ENCODE measurements at regions not wholly inside any gene's neighbourhood (a gene's known extent, or its start where the extent isn't known, plus 50 kb on each side); places are given as distances from the start of the nearest gene placed in this dataset.
A peak's percentile ranks its signal among the peaks of the same experiment; 100 is the strongest.

GRCh38 chr4:145302725-145303124 lies 122.3 kb upstream of the OTUD4 start:
- no peak overlapping the region for H2AK5ac ChIP-seq (ENCODE audit: low read length, severe bottlenecking)
- no peak overlapping the region for H4K8ac ChIP-seq (ENCODE audit: low read length)
- 92% methylated on average over 3 of the region's 3 CpGs for WGBS
- no peak overlapping the region for H3K23ac ChIP-seq (ENCODE audit: low read length in 2 of 2)
- peak overlapping the region in 1 of 2 experiments; percentile 42 for H3K14ac ChIP-seq (ENCODE audit: low read length in 2 of 2)
- H3K36me3 ChIP-seq (ENCODE audit: control insufficient read depth in 1 of 2, insufficient read depth in 2 of 2, low read depth in 1 of 2, low read length in 2 of 2) = no peaks in the 10 kb centered on the region
- H3K4ac ChIP-seq (ENCODE audit: low read depth in 1 of 2, low read length in 2 of 2) = no peak overlapping the region
- no peak overlapping the region for H3K27ac ChIP-seq (ENCODE audit: low read length, poor library complexity, severe bottlenecking)
- H2BK15ac ChIP-seq (ENCODE audit: low read depth, poor library complexity, severe bottlenecking) = no peak overlapping the region
- H2BK120ac ChIP-seq (ENCODE audit: low read depth, low read length) = no peak overlapping the region
- peaks cover 0 to 8% of the 10 kb centered on the region in 2 experiments for H3K27me3 ChIP-seq (ENCODE audit: control insufficient read depth in 1 of 2, insufficient read depth in 1 of 2, low read length in 2 of 2)
- H2AFZ ChIP-seq (ENCODE audit: low read depth, low read length) = no peak overlapping the region
- H2BK12ac ChIP-seq (ENCODE audit: low read length in 2 of 2) = peak overlapping the region in 1 of 2 experiments; percentile 47
- H3K9me3 ChIP-seq (ENCODE audit: control insufficient read depth, low read length) = no peaks in the 10 kb centered on the region
- H2BK5ac ChIP-seq (ENCODE audit: low read depth, low read length, poor library complexity, severe bottlenecking) = no peak overlapping the region
- H3K9ac ChIP-seq (ENCODE audit: low read length) = no peak overlapping the region
- DNase-seq = no peak
- H3K4me1 ChIP-seq (ENCODE audit: control insufficient read depth, insufficient read depth, low read depth, low read length) = peaks cover 1% of the 10 kb centered on the region
- H3K4me2 ChIP-seq (ENCODE audit: low read length, poor library complexity, severe bottlenecking) = no peak overlapping the region
- H4K91ac ChIP-seq (ENCODE audit: low read length) = no peak overlapping the region
- H3K18ac ChIP-seq (ENCODE audit: low read depth in 1 of 2, low read length in 2 of 2) = no peak overlapping the region
- H3K4me3 ChIP-seq (ENCODE audit: insufficient read depth in 1 of 2, low read depth in 1 of 2, low read length in 2 of 2) = no peak overlapping the region
- H3K79me1 ChIP-seq (replicated peaks; ENCODE audit: low read length, poor library complexity, severe bottlenecking) = no peaks in the 10 kb centered on the region

- Histone ChIP-seq H3K79me1 (replicated peaks; ENCODE audit: low read length, poor library complexity, severe bottlenecking) (no peaks in the 10 kb centered on the region), H2AK5ac (ENCODE audit: low read length, severe bottlenecking) (no peak overlapping the region), H3K9ac (ENCODE audit: low read length) (no peak overlapping the region), H2BK120ac (ENCODE audit: low read depth, low read length) (no peak overlapping the region), H4K8ac (ENCODE audit: low read length) (no peak overlapping the region), H3K27ac (ENCODE audit: low read length, poor library complexity, severe bottlenecking) (no peak overlapping the region), H3K18ac (ENCODE audit: low read depth in 1 of 2, low read length in 2 of 2) (no peak overlapping the region), H3K27me3 (ENCODE audit: control insufficient read depth in 1 of 2, insufficient read depth in 1 of 2, low read length in 2 of 2) (peaks cover 0 to 14% of the 10 kb centered on the region in 2 experiments), H3K4me3 (ENCODE audit: insufficient read depth in 1 of 2, low read depth in 1 of 2, low read length in 2 of 2) (no peak overlapping the region), H2BK5ac (ENCODE audit: low read depth, low read length, poor library complexity, severe bottlenecking) (no peak overlapping the region), H4K91ac (ENCODE audit: low read length) (no peak overlapping the region), H3K9me3 (ENCODE audit: control insufficient read depth, low read length) (no peaks in the 10 kb centered on the region), H3K4ac (ENCODE audit: low read depth in 1 of 2, low read length in 2 of 2) (no peak overlapping the region), H3K36me3 (ENCODE audit: control insufficient read depth in 1 of 2, insufficient read depth in 2 of 2, low read depth in 1 of 2, low read length in 2 of 2) (no peaks in the 10 kb centered on the region), H3K23ac (ENCODE audit: low read length in 2 of 2) (no peak overlapping the region), H3K14ac (ENCODE audit: low read length in 2 of 2) (no peak overlapping the region), H2AFZ (ENCODE audit: low read depth, low read length) (no peak overlapping the region), H2BK15ac (ENCODE audit: low read depth, poor library complexity, severe bottlenecking) (no peak overlapping the region), H3K4me1 (ENCODE audit: control insufficient read depth, insufficient read depth, low read depth, low read length) (peaks cover 1% of the 10 kb centered on the region), H3K4me2 (ENCODE audit: low read length, poor library complexity, severe bottlenecking) (no peak overlapping the region), H2BK12ac (ENCODE audit: low read length in 2 of 2) (no peak overlapping the region)
- WGBS = 94% methylated on average over 4 of the region's 4 CpGs
- peak; percentile 15 for DNase-seq
Observed at GRCh38 chr4:145301386-145302080, 121.1 kb upstream of the OTUD4 start.

- H2BK12ac ChIP-seq (ENCODE audit: low read length in 2 of 2) = no peak overlapping the region
- no peak overlapping the region for H3K4me2 ChIP-seq (ENCODE audit: low read length, poor library complexity, severe bottlenecking)
- no peak overlapping the region for H3K18ac ChIP-seq (ENCODE audit: low read depth in 1 of 2, low read length in 2 of 2)
- peaks cover 1% of the 10 kb centered on the region for H3K4me1 ChIP-seq (ENCODE audit: control insufficient read depth, insufficient read depth, low read depth, low read length)
- no peak overlapping the region for H3K4ac ChIP-seq (ENCODE audit: low read depth in 1 of 2, low read length in 2 of 2)
- no peaks in the 10 kb centered on the region for H3K9me3 ChIP-seq (ENCODE audit: control insufficient read depth, low read length)
- H3K27ac ChIP-seq (ENCODE audit: low read length, poor library complexity, severe bottlenecking) = no peak overlapping the region
- 61% methylated on average over 4 of the region's 5 CpGs for WGBS
- H2BK15ac ChIP-seq (ENCODE audit: low read depth, poor library complexity, severe bottlenecking) = no peak overlapping the region
- H2BK120ac ChIP-seq (ENCODE audit: low read depth, low read length) = no peak overlapping the region
- no peak overlapping the region for H3K14ac ChIP-seq (ENCODE audit: low read length in 2 of 2)
- no peak overlapping the region for H2AFZ ChIP-seq (ENCODE audit: low read depth, low read length)
- H3K4me3 ChIP-seq (ENCODE audit: insufficient read depth in 1 of 2, low read depth in 1 of 2, low read length in 2 of 2) = no peak overlapping the region
- peak overlapping the region; percentile 36 for H3K9ac ChIP-seq (ENCODE audit: low read length)
- H2BK5ac ChIP-seq (ENCODE audit: low read depth, low read length, poor library complexity, severe bottlenecking) = no peak overlapping the region
- H4K8ac ChIP-seq (ENCODE audit: low read length) = no peak overlapping the region
- H4K91ac ChIP-seq (ENCODE audit: low read length) = no peak overlapping the region
- no peaks in the 10 kb centered on the region for H3K79me1 ChIP-seq (replicated peaks; ENCODE audit: low read length, poor library complexity, severe bottlenecking)
- no peaks in the 10 kb centered on the region for H3K36me3 ChIP-seq (ENCODE audit: control insufficient read depth in 1 of 2, insufficient read depth in 2 of 2, low read depth in 1 of 2, low read length in 2 of 2)
- peaks cover 0 to 14% of the 10 kb centered on the region in 2 experiments for H3K27me3 ChIP-seq (ENCODE audit: control insufficient read depth in 1 of 2, insufficient read depth in 1 of 2, low read length in 2 of 2)
- no peak overlapping the region for H3K23ac ChIP-seq (ENCODE audit: low read length in 2 of 2)
- peak; percentile 61 for DNase-seq
- H2AK5ac ChIP-seq (ENCODE audit: low read length, severe bottlenecking) = no peak overlapping the region
Observed at GRCh38 chr4:145299380-145300076, 119.1 kb upstream of the OTUD4 start.

GRCh38 chr4:145298885-145299284 lies 118.5 kb upstream of the OTUD4 start:
- H3K27me3 ChIP-seq (ENCODE audit: control insufficient read depth in 1 of 2, insufficient read depth in 1 of 2, low read length in 2 of 2) = peaks cover 0 to 14% of the 10 kb centered on the region in 2 experiments
- H3K27ac ChIP-seq (ENCODE audit: low read length, poor library complexity, severe bottlenecking) = no peak overlapping the region
- no peak overlapping the region for H3K4me2 ChIP-seq (ENCODE audit: low read length, poor library complexity, severe bottlenecking)
- DNase-seq = no peak
- H3K9me3 ChIP-seq (ENCODE audit: control insufficient read depth, low read length) = no peaks in the 10 kb centered on the region
- no peak overlapping the region for H4K8ac ChIP-seq (ENCODE audit: low read length)
- no peak overlapping the region for H3K4ac ChIP-seq (ENCODE audit: low read depth in 1 of 2, low read length in 2 of 2)
- H3K4me1 ChIP-seq (ENCODE audit: control insufficient read depth, insufficient read depth, low read depth, low read length) = peaks cover 1% of the 10 kb centered on the region
- no peak overlapping the region for H2AK5ac ChIP-seq (ENCODE audit: low read length, severe bottlenecking)
- H2BK12ac ChIP-seq (ENCODE audit: low read length in 2 of 2) = no peak overlapping the region
- no peak overlapping the region for H3K4me3 ChIP-seq (ENCODE audit: insufficient read depth in 1 of 2, low read depth in 1 of 2, low read length in 2 of 2)
- H3K36me3 ChIP-seq (ENCODE audit: control insufficient read depth in 1 of 2, insufficient read depth in 2 of 2, low read depth in 1 of 2, low read length in 2 of 2) = no peaks in the 10 kb centered on the region
- no peak overlapping the region for H3K18ac ChIP-seq (ENCODE audit: low read depth in 1 of 2, low read length in 2 of 2)
- no peak overlapping the region for H3K23ac ChIP-seq (ENCODE audit: low read length in 2 of 2)
- no peak overlapping the region for H2BK120ac ChIP-seq (ENCODE audit: low read depth, low read length)
- H3K14ac ChIP-seq (ENCODE audit: low read length in 2 of 2) = no peak overlapping the region
- H3K79me1 ChIP-seq (replicated peaks; ENCODE audit: low read length, poor library complexity, severe bottlenecking) = no peaks in the 10 kb centered on the region
- no peak overlapping the region for H2BK15ac ChIP-seq (ENCODE audit: low read depth, poor library complexity, severe bottlenecking)
- peak overlapping the region; percentile 24 for H3K9ac ChIP-seq (ENCODE audit: low read length)
- no peak overlapping the region for H2AFZ ChIP-seq (ENCODE audit: low read depth, low read length)
- H4K91ac ChIP-seq (ENCODE audit: low read length) = no peak overlapping the region
- 94% methylated on average over 2 of the region's 2 CpGs for WGBS
- H2BK5ac ChIP-seq (ENCODE audit: low read depth, low read length, poor library complexity, severe bottlenecking) = no peak overlapping the region
